ENCODE measurements at regions not wholly inside any gene's neighbourhood (a gene's known extent, or its start where the extent isn't known, plus 50 kb on each side); places are given as distances from the start of the nearest gene placed in this dataset.
"Not testable (repeated sequence)": the region's sequence is repeated elsewhere in the genome, so short reads cannot be mapped to it uniquely, and the experiment has no call there.

GRCh38 chr9:115757461-115757860, 396.1 kb upstream of the PAPPA start:
- no peak for DNase-seq

- no peak for DNase-seq
These were observed 395.1 kb upstream of the PAPPA start for GRCh38 chr9:115758441-115758840.

- no peak for DNase-seq
These were observed 394.2 kb upstream of the PAPPA start for GRCh38 chr9:115759426-115759825.

- DNase-seq: no peak
These were observed 388.9 kb upstream of the PAPPA start for GRCh38 chr9:115764645-115765044.

- DNase-seq: no peak
These were observed 388.5 kb upstream of the PAPPA start for GRCh38 chr9:115765060-115765459.

- no peak for DNase-seq
These were observed 387.1 kb upstream of the PAPPA start for GRCh38 chr9:115766370-115766955.

GRCh38 chr9:115770521-115770920, 383.1 kb upstream of the PAPPA start:
- DNase-seq: no peak

- DNase-seq: no peak
These were observed 377.9 kb upstream of the PAPPA start for GRCh38 chr9:115775659-115776058.

- DNase-seq: no peak
These were observed 376.0 kb upstream of the PAPPA start for GRCh38 chr9:115777610-115778009.

GRCh38 chr9:115781070-115781736, 372.4 kb upstream of the PAPPA start:
- DNase-seq: no peak

GRCh38 chr9:115786321-115786720, 367.3 kb upstream of the PAPPA start:
- no peak for DNase-seq

- DNase-seq: no peak
These were observed 363.1 kb upstream of the PAPPA start for GRCh38 chr9:115790520-115790919.

- DNase-seq: no peak
These were observed 358.6 kb upstream of the PAPPA start for GRCh38 chr9:115794921-115795475.

- DNase-seq: no peak
These were observed 353.9 kb upstream of the PAPPA start for GRCh38 chr9:115799734-115800133.

- DNase-seq: no peak
These were observed 349.4 kb upstream of the PAPPA start for GRCh38 chr9:115804206-115804605.

GRCh38 chr9:115808108-115808507, 345.5 kb upstream of the PAPPA start:
- no peak for DNase-seq

- no peak for DNase-seq
These were observed 344.9 kb upstream of the PAPPA start for GRCh38 chr9:115808695-115809094.

- no peak for DNase-seq
These were observed 343.4 kb upstream of the PAPPA start for GRCh38 chr9:115810166-115810565.

GRCh38 chr9:115814081-115814480, 339.5 kb upstream of the PAPPA start:
- no peak for DNase-seq

- no peak for DNase-seq
These were observed 337.8 kb upstream of the PAPPA start for GRCh38 chr9:115815786-115816185.

- not testable (repeated sequence) for DNase-seq
These were observed 334.9 kb upstream of the PAPPA start for GRCh38 chr9:115818651-115819050.

- no peak for DNase-seq
These were observed 321.6 kb upstream of the PAPPA start for GRCh38 chr9:115832031-115832430.

- no peak for DNase-seq
These were observed 316.0 kb upstream of the PAPPA start for GRCh38 chr9:115837618-115838017.

- no peak for DNase-seq
These were observed 315.2 kb upstream of the PAPPA start for GRCh38 chr9:115838417-115838816.

GRCh38 chr9:115844433-115844832, 309.2 kb upstream of the PAPPA start:
- not testable (repeated sequence) for DNase-seq
